IMR-90 (cell line): ENCODE measurements at regions not wholly inside any gene's neighbourhood (a gene's known extent, or its start where the extent isn't known, plus 50 kb on each side); places are given as distances from the start of the nearest gene placed in this dataset.

Experiments used
- ATAC-seq: fragments of 200-7000 bp; cut with Tn5 transposase; 2 replicates; pipeline ENCODE4 v1.9.1; 2020; ENCODE audit warnings: low read depth, mild to moderate bottlenecking, moderate library complexity
- BruUV-seq: library from RNA; stranded (reverse); fragments of 400-500 nt; replicated peaks from 2 replicates; lab custom pipeline; 2021; lab: Mats Ljungman, UMichigan
- CTCF ChIA-PET: fragments of 300-600 bp; formaldehyde crosslinking; extraction: SDS; loops from one replicate; lab custom pipeline; 2021; ENCODE audit warnings: antibody characterized with exemption; lab: Yijun Ruan, JAX
- POLR2A ChIA-PET: fragments of 300-600 bp; sonication (Branson Sonifier 250); formaldehyde crosslinking; loops from one replicate; lab custom pipeline; 2022; ENCODE audit warnings: antibody characterized with exemption; ENCODE audit not compliant: unreplicated experiment; lab: Charles Lee
- DNase-seq: peaks from one replicate; pipeline ENCODE4 v3.0.0; 2013
- H2AFZ ChIP-seq: replicated peaks from 2 replicates; pipeline ENCODE3; 2013; ENCODE audit warnings: low read length, mild to moderate bottlenecking; ENCODE audit not compliant: poor library complexity
- H2AK5ac ChIP-seq: 2 replicates; pipeline ENCODE4 v1.6.1; 2013; ENCODE audit warnings: low read depth, low read length, inconsistent platforms
- H2AK9ac ChIP-seq: replicated peaks from 2 replicates; pipeline ENCODE3; 2013; ENCODE audit warnings: mild to moderate bottlenecking, low read depth, low read length, moderate library complexity; ENCODE audit not compliant: poor library complexity
- H2BK120ac ChIP-seq: 2 replicates; pipeline ENCODE4 v1.6.1; 2013; ENCODE audit warnings: low read depth, low read length, inconsistent platforms
- H2BK15ac ChIP-seq: 3 replicates; pipeline ENCODE4 v1.6.1; 2013; ENCODE audit warnings: low read depth, low read length, inconsistent platforms
- H2BK20ac ChIP-seq: 2 replicates; pipeline ENCODE4 v1.6.1; 2013; ENCODE audit warnings: low read depth, mild to moderate bottlenecking, inconsistent platforms, low read length, moderate library complexity
- H2BK5ac ChIP-seq: 2 replicates; pipeline ENCODE4 v1.6.1; 2013; ENCODE audit warnings: mild to moderate bottlenecking, low read depth, low read length, inconsistent platforms; ENCODE audit not compliant: poor library complexity, severe bottlenecking
- H3K14ac ChIP-seq: replicated peaks from 2 replicates; pipeline ENCODE4 v1.6.1; 2013; ENCODE audit warnings: low read depth, low read length, inconsistent platforms
- H3K18ac ChIP-seq: 2 replicates; pipeline ENCODE4 v1.6.1; 2013; ENCODE audit warnings: low read depth, low read length, control low read depth
- H3K23ac ChIP-seq: 2 replicates; pipeline ENCODE4 v1.6.1; 2013; ENCODE audit warnings: low read depth, low read length, inconsistent platforms
- H3K27ac ChIP-seq: 2 replicates; pipeline ENCODE4 v1.5.1; 2013; ENCODE audit warnings: mild to moderate bottlenecking, control low read depth, low read length; ENCODE audit not compliant: insufficient read depth
- H3K27me3 ChIP-seq: 2 replicates; pipeline ENCODE4 v1.6.1; 2013; ENCODE audit warnings: low read length; ENCODE audit not compliant: control insufficient read depth, insufficient read depth
- H3K36me3 ChIP-seq: 2 replicates; pipeline ENCODE4 v1.6.1; 2013; ENCODE audit warnings: low read length, mixed read lengths; ENCODE audit not compliant: control insufficient read depth, insufficient read depth
- H3K4ac ChIP-seq: 2 replicates; pipeline ENCODE4 v1.6.1; 2013; ENCODE audit warnings: low read depth, low read length, inconsistent platforms
- H3K4me1 ChIP-seq: 2 replicates; pipeline ENCODE4 v1.6.1; 2013; ENCODE audit warnings: low read length, mixed read lengths; ENCODE audit not compliant: control insufficient read depth, insufficient read depth
- H3K4me2 ChIP-seq: 2 replicates; pipeline ENCODE4 v1.6.1; 2013; ENCODE audit warnings: low read depth, mild to moderate bottlenecking, control low read depth, low read length, moderate library complexity
- H3K4me3 ChIP-seq: 2 replicates; pipeline ENCODE4 v1.5.1; 2013; ENCODE audit warnings: low read depth, mild to moderate bottlenecking, control low read depth, low read length, moderate library complexity; ENCODE audit not compliant: insufficient read depth
- H3K56ac ChIP-seq: 2 replicates; pipeline ENCODE4 v1.6.1; 2013; ENCODE audit warnings: low read length, inconsistent platforms; ENCODE audit not compliant: insufficient read depth; ENCODE audit errors: extremely low read depth
- H3K79me1 ChIP-seq, 2 experiments: 2 replicates each; pipeline ENCODE4 v1.6.1; 2013; ENCODE audit warnings: low read length in 2 of 2, inconsistent platforms in 1 of 2, low read depth in 1 of 2
- H3K9ac ChIP-seq: 2 replicates; pipeline ENCODE4 v1.6.1; 2013; ENCODE audit warnings: low read depth, low read length, control low read depth
- H3K9me1 ChIP-seq: 2 replicates; pipeline ENCODE4 v1.6.1; 2013; ENCODE audit warnings: low read length, inconsistent platforms; ENCODE audit not compliant: insufficient read depth
- H3K9me3 ChIP-seq: 2 replicates; pipeline ENCODE4 v1.6.1; 2013; ENCODE audit warnings: low read length; ENCODE audit not compliant: control insufficient read depth, insufficient read depth
- H4K20me1 ChIP-seq: 2 replicates; pipeline ENCODE4 v1.6.1; 2013; ENCODE audit warnings: low read length, inconsistent platforms; ENCODE audit not compliant: insufficient read depth
- H4K5ac ChIP-seq: 2 replicates; pipeline ENCODE4 v1.6.1; 2013; ENCODE audit warnings: mild to moderate bottlenecking, low read depth, low read length, control low read depth
- H4K8ac ChIP-seq, 2 experiments: 2 replicates each; pipeline ENCODE4 v1.6.1; 2013; ENCODE audit warnings: low read depth in 2 of 2, low read length in 2 of 2, control low read depth in 1 of 2, inconsistent platforms in 1 of 2
- H4K91ac ChIP-seq: 2 replicates; pipeline ENCODE4 v1.6.1; 2013; ENCODE audit warnings: low read depth, low read length, inconsistent platforms; ENCODE audit not compliant: insufficient read depth
- BHLHE40 ChIP-seq: fragments of 150-350 bp; IDR thresholded peaks from 2 replicates; pipeline ENCODE4 v1.6.1; 2016; ENCODE audit warnings: mild to moderate bottlenecking, low read depth, low read length
- CEBPB ChIP-seq: IDR thresholded peaks from 2 replicates; pipeline ENCODE4 v1.6.1; 2012; ENCODE audit warnings: low read depth, low read length, improper control_type of control experiment
- CHD1 ChIP-seq: IDR thresholded peaks from 2 replicates; pipeline ENCODE4 v1.6.1; 2012; ENCODE audit warnings: low read depth, low read length, improper control_type of control experiment
- FOS ChIP-seq: fragments of 150-350 bp; IDR thresholded peaks from 2 replicates; pipeline ENCODE4 v1.6.1; 2016; ENCODE audit warnings: low read depth, low read length
- MAFK ChIP-seq: IDR thresholded peaks from 2 replicates; pipeline ENCODE4 v1.6.1; 2012; ENCODE audit warnings: low read depth, low read length, improper control_type of control experiment
- MAZ ChIP-seq: IDR thresholded peaks from 2 replicates; pipeline ENCODE4 v1.6.1; 2012; ENCODE audit warnings: low read depth, mild to moderate bottlenecking, low read length, improper control_type of control experiment, moderate library complexity, borderline replicate concordance
- MXI1 ChIP-seq: IDR thresholded peaks from 2 replicates; pipeline ENCODE4 v1.6.1; 2012; ENCODE audit warnings: low read depth, mild to moderate bottlenecking, low read length, moderate library complexity, borderline replicate concordance
- NFE2L2 ChIP-seq: fragments of 150-350 bp; IDR thresholded peaks from 2 replicates; pipeline ENCODE4 v1.6.1; 2016; ENCODE audit warnings: low read depth, mild to moderate bottlenecking, low read length
- POLR2A ChIP-seq: IDR thresholded peaks from 2 replicates; pipeline ENCODE4 v1.6.1; 2012; ENCODE audit warnings: mild to moderate bottlenecking, low read depth, low read length
- RAD21 ChIP-seq: IDR thresholded peaks from 2 replicates; pipeline ENCODE4 v1.6.1; 2012; ENCODE audit warnings: low read length, improper control_type of control experiment
- RCOR1 ChIP-seq: IDR thresholded peaks from 2 replicates; pipeline ENCODE4 v1.6.1; 2012; ENCODE audit warnings: mild to moderate bottlenecking, low read length, improper control_type of control experiment; ENCODE audit not compliant: insufficient replicate concordance
- RFX5 ChIP-seq: IDR thresholded peaks from 2 replicates; pipeline ENCODE4 v1.8.0; 2012; ENCODE audit warnings: low read depth, mild to moderate bottlenecking, low read length, moderate library complexity
- SMC3 ChIP-seq: fragments of 150-350 bp; IDR thresholded peaks from 2 replicates; pipeline ENCODE4 v1.6.1; 2016; ENCODE audit warnings: low read depth, mild to moderate bottlenecking, antibody characterized with exemption, low read length, moderate library complexity
- WGBS, 2 experiments: methylation state at CpG; one replicate each; pipeline versions ENCODE4 v1.1.5 to v1.1.7; 2013; ENCODE audit warnings: missing lambda C conversion rate in 2 of 2; ENCODE audit not compliant: insufficient read length in 1 of 2; ENCODE audit errors: extremely low coverage in 2 of 2; 5-methylcytosine and 5-hydroxymethylcytosine counted together
- dilution Hi-C: fragments of 300-500 bp; cut with HindIII; formaldehyde crosslinking; loops from one replicate; pipeline ENCODE4 v1.14.3; 2018; ENCODE audit warnings: low sequenced_read_pairs; ENCODE audit not compliant: unreplicated experiment
- in situ Hi-C: fragments of 300-500 bp; cut with MboI; formaldehyde crosslinking; loops from 3 replicates; pipeline ENCODE4 v1.14.3; 2019; ENCODE audit warnings: low sequenced_read_pairs, inconsistent platforms, mixed read lengths
- intact Hi-C: fragments of 100-400 bp; cut with micrococcal nuclease; formaldehyde crosslinking; loops from 2 replicates; pipeline ENCODE4 v1.10.0; 2022
- TF ChIP-seq, protein P1 (sequence below): fragments of 150-350 bp; IDR thresholded peaks from 2 replicates; pipeline ENCODE4 v1.6.1; 2016; ENCODE audit warnings: low read depth, mild to moderate bottlenecking, low read length, moderate library complexity, borderline replicate concordance
- TF ChIP-seq, protein P2 (sequence below): fragments of 150-350 bp; IDR thresholded peaks from 2 replicates; pipeline ENCODE4 v1.6.1; 2017; ENCODE audit warnings: mild to moderate bottlenecking, antibody characterized with exemption, low read length, low read depth
- TF ChIP-seq, protein P3 (sequence below): conservative IDR thresholded peaks from 2 replicates; pipeline ENCODE4 v1.5.1; 2012; ENCODE audit warnings: mild to moderate bottlenecking, low read depth, low read length, improper control_type of control experiment

- Histone ChIP-seq H3K14ac (no peak overlapping the region), H3K36me3 (no peaks in the 10 kb centered on the region)
- no CpG with 5 or more reads among the region's 4 CpGs for WGBS, 2 experiments
Observed at GRCh38 chr18:5738526-5738925, 156.8 kb downstream of the TMEM200C start.

More at GRCh38 chr18:5738526-5738925, 156.8 kb downstream of the TMEM200C start:
- Histone ChIP-seq H3K27ac (no peak overlapping the region), H3K4me1 (no peaks in the 10 kb centered on the region), H2BK120ac (no peak overlapping the region), H2AFZ (no peak overlapping the region), H3K79me1 (no peaks in the 10 kb centered on the region), H2BK20ac (no peak overlapping the region), H4K8ac (no peak overlapping the region), H2BK5ac (no peak overlapping the region), H3K56ac (no peak overlapping the region), H3K9me3 (no peaks in the 10 kb centered on the region), H3K23ac (no peak overlapping the region), H3K4me2 (no peak overlapping the region), H4K91ac (no peak overlapping the region), H3K9me1 (no peaks in the 10 kb centered on the region), H4K5ac (no peak overlapping the region), H3K4ac (no peak overlapping the region), H4K20me1 (no peaks in the 10 kb centered on the region), H2BK15ac (no peak overlapping the region), H2AK5ac (no peak overlapping the region), H3K18ac (no peak overlapping the region), H3K4me3 (no peak overlapping the region), H3K27me3 (no peaks in the 10 kb centered on the region), H3K9ac (no peak overlapping the region), H2AK9ac (no peak overlapping the region)
- dilution Hi-C loops (no loop called here), in situ Hi-C loops (no loop called here), intact Hi-C loops (no loop called here)
- ATAC-seq (no peak), DNase-seq (no peak)
- ChIA-PET POLR2A (no interaction called here), CTCF (no interaction called here)
- TF ChIP-seq SMC3 (no peak), RFX5 (no peak), POLR2A (no peak), NFE2L2 (no peak), MAZ (no peak), FOS (no peak), RAD21 (no peak), MXI1 (no peak), CHD1 (no peak), BHLHE40 (no peak), RCOR1 (no peak), CEBPB (no peak), MAFK (no peak)
- TF ChIP-seq, protein P1, sequence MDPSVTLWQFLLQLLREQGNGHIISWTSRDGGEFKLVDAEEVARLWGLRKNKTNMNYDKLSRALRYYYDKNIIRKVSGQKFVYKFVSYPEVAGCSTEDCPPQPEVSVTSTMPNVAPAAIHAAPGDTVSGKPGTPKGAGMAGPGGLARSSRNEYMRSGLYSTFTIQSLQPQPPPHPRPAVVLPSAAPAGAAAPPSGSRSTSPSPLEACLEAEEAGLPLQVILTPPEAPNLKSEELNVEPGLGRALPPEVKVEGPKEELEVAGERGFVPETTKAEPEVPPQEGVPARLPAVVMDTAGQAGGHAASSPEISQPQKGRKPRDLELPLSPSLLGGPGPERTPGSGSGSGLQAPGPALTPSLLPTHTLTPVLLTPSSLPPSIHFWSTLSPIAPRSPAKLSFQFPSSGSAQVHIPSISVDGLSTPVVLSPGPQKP, result no peak
- TF ChIP-seq, protein P2, sequence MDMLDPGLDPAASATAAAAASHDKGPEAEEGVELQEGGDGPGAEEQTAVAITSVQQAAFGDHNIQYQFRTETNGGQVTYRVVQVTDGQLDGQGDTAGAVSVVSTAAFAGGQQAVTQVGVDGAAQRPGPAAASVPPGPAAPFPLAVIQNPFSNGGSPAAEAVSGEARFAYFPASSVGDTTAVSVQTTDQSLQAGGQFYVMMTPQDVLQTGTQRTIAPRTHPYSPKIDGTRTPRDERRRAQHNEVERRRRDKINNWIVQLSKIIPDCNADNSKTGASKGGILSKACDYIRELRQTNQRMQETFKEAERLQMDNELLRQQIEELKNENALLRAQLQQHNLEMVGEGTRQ, result no peak
- TF ChIP-seq, protein P3, sequence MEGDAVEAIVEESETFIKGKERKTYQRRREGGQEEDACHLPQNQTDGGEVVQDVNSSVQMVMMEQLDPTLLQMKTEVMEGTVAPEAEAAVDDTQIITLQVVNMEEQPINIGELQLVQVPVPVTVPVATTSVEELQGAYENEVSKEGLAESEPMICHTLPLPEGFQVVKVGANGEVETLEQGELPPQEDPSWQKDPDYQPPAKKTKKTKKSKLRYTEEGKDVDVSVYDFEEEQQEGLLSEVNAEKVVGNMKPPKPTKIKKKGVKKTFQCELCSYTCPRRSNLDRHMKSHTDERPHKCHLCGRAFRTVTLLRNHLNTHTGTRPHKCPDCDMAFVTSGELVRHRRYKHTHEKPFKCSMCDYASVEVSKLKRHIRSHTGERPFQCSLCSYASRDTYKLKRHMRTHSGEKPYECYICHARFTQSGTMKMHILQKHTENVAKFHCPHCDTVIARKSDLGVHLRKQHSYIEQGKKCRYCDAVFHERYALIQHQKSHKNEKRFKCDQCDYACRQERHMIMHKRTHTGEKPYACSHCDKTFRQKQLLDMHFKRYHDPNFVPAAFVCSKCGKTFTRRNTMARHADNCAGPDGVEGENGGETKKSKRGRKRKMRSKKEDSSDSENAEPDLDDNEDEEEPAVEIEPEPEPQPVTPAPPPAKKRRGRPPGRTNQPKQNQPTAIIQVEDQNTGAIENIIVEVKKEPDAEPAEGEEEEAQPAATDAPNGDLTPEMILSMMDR, result no peak
- BruUV-seq, result no TSS peak
